ENCODE measurements at regions not wholly inside any gene's neighbourhood (a gene's known extent, or its start where the extent isn't known, plus 50 kb on each side); places are given as distances from the start of the nearest gene placed in this dataset.

DNA sequence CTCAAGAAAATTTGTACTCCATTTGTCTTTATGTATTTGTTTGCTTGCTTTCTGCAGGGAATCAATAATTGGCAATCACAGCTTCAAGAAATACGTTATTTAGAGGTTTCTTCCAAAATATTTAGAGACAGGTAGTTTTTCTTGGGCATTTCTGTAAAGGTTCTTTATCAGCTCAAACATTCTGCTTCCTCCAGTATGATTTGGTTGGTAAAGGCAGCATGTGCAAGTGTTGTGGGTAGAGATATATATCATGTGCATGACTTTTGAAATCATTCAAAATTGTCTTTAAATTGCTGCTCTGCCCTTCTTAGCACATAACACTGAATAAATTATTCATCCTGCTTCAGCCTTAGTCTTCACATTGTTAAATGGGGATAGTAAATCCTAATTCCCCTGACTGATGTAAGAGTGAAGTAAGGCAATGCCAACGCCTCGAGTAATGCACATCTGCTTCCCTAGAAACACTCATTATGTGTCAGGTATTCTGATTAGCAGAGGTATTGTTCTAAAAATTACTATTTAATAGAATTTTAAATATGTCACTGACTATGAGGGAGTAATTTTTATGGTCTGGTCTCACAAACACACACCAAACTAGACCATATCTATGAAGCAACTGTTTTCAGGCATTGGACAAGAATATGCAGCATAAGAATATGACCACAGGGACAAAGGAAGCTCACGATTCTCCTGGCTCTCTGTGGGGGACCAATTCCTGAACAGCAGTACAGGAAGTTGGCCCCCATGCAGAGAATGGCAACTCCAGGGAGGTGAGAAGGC is 77.3 kb upstream of the AKR1E2 start:
- peaks cover 18% of the 10 kb centered on the region for H3K27me3 ChIP-seq (ENCODE audit: control insufficient read depth, insufficient read depth, low read length)
- Mint-ChIP-seq H3K4me1 (peaks cover 0 to 2% (median 0%) of the 10 kb centered on the region in 4 donors), H3K36me3 (no peaks in the 10 kb centered on the region), H3K9me3 (peaks cover 0 to 2% (median 0%) of the 10 kb centered on the region in 7 donors), H3K27ac (no peak overlapping the region), H3K4me3 (no peak overlapping the region), H3K27me3 (peaks cover 32% of the 10 kb centered on the region)
- ATAC-seq (ENCODE audit: low read depth in 2 of 2) (no peak), DNase-seq (no peak)
- no peaks in the 10 kb centered on the region for H3K4me1 ChIP-seq (ENCODE audit: control insufficient read depth, insufficient read depth, low read length, poor library complexity, severe bottlenecking)
- H3K27ac ChIP-seq (ENCODE audit: insufficient read depth, low read length, poor library complexity, severe bottlenecking): no peak overlapping the region
- H3K9me3 ChIP-seq (ENCODE audit: control insufficient read depth in 2 of 2, low read length in 2 of 2): no peaks in the 10 kb centered on the region
- no peak overlapping the region for H3K4me3 ChIP-seq (ENCODE audit: low read depth, low read length)
- no peaks in the 10 kb centered on the region for H3K36me3 ChIP-seq (ENCODE audit: control insufficient read depth, insufficient read depth, low read length)

GRCh38 chr10:4742217-4742616 is 83.8 kb upstream of the AKR1E2 start:
- Histone ChIP-seq H3K9me3 (ENCODE audit: control insufficient read depth in 2 of 2, low read length in 2 of 2) (no peaks in the 10 kb centered on the region), H3K36me3 (ENCODE audit: control insufficient read depth, insufficient read depth, low read length) (no peaks in the 10 kb centered on the region), H3K4me3 (ENCODE audit: low read depth, low read length) (no peak overlapping the region), H3K4me1 (ENCODE audit: control insufficient read depth, insufficient read depth, low read length, poor library complexity, severe bottlenecking) (no peaks in the 10 kb centered on the region), H3K27me3 (ENCODE audit: control insufficient read depth, insufficient read depth, low read length) (peaks cover 9% of the 10 kb centered on the region), H3K27ac (ENCODE audit: insufficient read depth, low read length, poor library complexity, severe bottlenecking) (no peak overlapping the region)
- H3K9me3 Mint-ChIP-seq: peaks cover 0 to 2% (median 0%) of the 10 kb centered on the region in 7 donors
- peaks cover 34% of the 10 kb centered on the region for H3K27me3 Mint-ChIP-seq
- H3K4me1 Mint-ChIP-seq: no peaks in the 10 kb centered on the region
- no peaks in the 10 kb centered on the region for H3K36me3 Mint-ChIP-seq
- no peak overlapping the region for H3K27ac Mint-ChIP-seq
- no peak overlapping the region for H3K4me3 Mint-ChIP-seq
- DNase-seq (no peak), ATAC-seq (ENCODE audit: low read depth in 2 of 2) (no peak)

DNA sequence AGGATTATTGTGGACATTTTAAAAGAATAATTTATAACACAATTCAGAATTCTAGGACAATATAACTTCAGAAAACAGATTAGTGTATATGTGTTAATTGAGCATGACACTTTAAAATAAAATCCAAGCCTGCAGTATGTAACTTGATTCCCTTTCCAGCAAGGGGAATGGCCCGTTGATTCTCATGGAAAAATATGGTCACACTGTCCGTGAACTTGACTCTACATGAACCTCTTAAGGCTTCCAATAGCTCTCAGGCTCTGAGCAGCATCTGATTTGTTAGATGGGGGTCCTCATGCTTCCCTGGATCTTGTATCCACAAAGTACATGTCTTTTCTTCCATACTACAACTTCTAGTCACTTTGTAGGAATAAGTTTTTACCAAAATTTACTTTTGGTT is 85.5 kb upstream of the AKR1E2 start:
- no peak overlapping the region for H3K4me3 Mint-ChIP-seq
- H3K4me1 ChIP-seq (ENCODE audit: control insufficient read depth, insufficient read depth, low read length, poor library complexity, severe bottlenecking): no peaks in the 10 kb centered on the region
- no peaks in the 10 kb centered on the region for H3K9me3 ChIP-seq (ENCODE audit: control insufficient read depth in 2 of 2, low read length in 2 of 2)
- peaks cover 30% of the 10 kb centered on the region for H3K27me3 Mint-ChIP-seq
- DNase-seq: no peak
- no peaks in the 10 kb centered on the region for H3K36me3 ChIP-seq (ENCODE audit: control insufficient read depth, insufficient read depth, low read length)
- H3K4me3 ChIP-seq (ENCODE audit: low read depth, low read length): no peak overlapping the region
- H3K27ac Mint-ChIP-seq: no peak overlapping the region
- no peaks in the 10 kb centered on the region for H3K36me3 Mint-ChIP-seq
- H3K4me1 Mint-ChIP-seq: no peaks in the 10 kb centered on the region
- no peak overlapping the region for H3K27ac ChIP-seq (ENCODE audit: insufficient read depth, low read length, poor library complexity, severe bottlenecking)
- ATAC-seq (ENCODE audit: low read depth in 2 of 2): no peak
- peaks cover 0 to 2% (median 0%) of the 10 kb centered on the region in 7 donors for H3K9me3 Mint-ChIP-seq
- peaks cover 7% of the 10 kb centered on the region for H3K27me3 ChIP-seq (ENCODE audit: control insufficient read depth, insufficient read depth, low read length)

GRCh38 chr10:4736608-4737007 is 89.4 kb upstream of the AKR1E2 start:
- Mint-ChIP-seq H3K27ac (no peak overlapping the region), H3K9me3 (peaks cover 0 to 1% (median 0%) of the 10 kb centered on the region in 7 donors), H3K27me3 (peaks cover 19% of the 10 kb centered on the region), H3K4me3 (no peak overlapping the region), H3K36me3 (no peaks in the 10 kb centered on the region), H3K4me1 (no peaks in the 10 kb centered on the region)
- DNase-seq (no peak), ATAC-seq (ENCODE audit: low read depth in 2 of 2) (no peak)
- Histone ChIP-seq H3K9me3 (ENCODE audit: control insufficient read depth in 2 of 2, low read length in 2 of 2) (no peaks in the 10 kb centered on the region), H3K27me3 (ENCODE audit: control insufficient read depth, insufficient read depth, low read length) (peaks cover 6% of the 10 kb centered on the region), H3K4me1 (ENCODE audit: control insufficient read depth, insufficient read depth, low read length, poor library complexity, severe bottlenecking) (no peaks in the 10 kb centered on the region), H3K4me3 (ENCODE audit: low read depth, low read length) (no peak overlapping the region), H3K36me3 (ENCODE audit: control insufficient read depth, insufficient read depth, low read length) (no peaks in the 10 kb centered on the region), H3K27ac (ENCODE audit: insufficient read depth, low read length, poor library complexity, severe bottlenecking) (no peak overlapping the region)

- Histone ChIP-seq H3K27ac (ENCODE audit: insufficient read depth, low read length, poor library complexity, severe bottlenecking) (no peak overlapping the region), H3K27me3 (ENCODE audit: control insufficient read depth, insufficient read depth, low read length) (peaks cover 6% of the 10 kb centered on the region), H3K4me1 (ENCODE audit: control insufficient read depth, insufficient read depth, low read length, poor library complexity, severe bottlenecking) (no peaks in the 10 kb centered on the region), H3K9me3 (ENCODE audit: control insufficient read depth in 2 of 2, low read length in 2 of 2) (no peaks in the 10 kb centered on the region), H3K4me3 (ENCODE audit: low read depth, low read length) (no peak overlapping the region), H3K36me3 (ENCODE audit: control insufficient read depth, insufficient read depth, low read length) (no peaks in the 10 kb centered on the region)
- no peak for ATAC-seq (ENCODE audit: low read depth in 2 of 2)
- Mint-ChIP-seq H3K36me3 (no peaks in the 10 kb centered on the region), H3K27me3 (peaks cover 19% of the 10 kb centered on the region), H3K4me3 (no peak overlapping the region), H3K9me3 (peaks cover 0 to 1% (median 0%) of the 10 kb centered on the region in 7 donors), H3K27ac (no peak overlapping the region), H3K4me1 (no peaks in the 10 kb centered on the region)
- DNase-seq: no peak
Measured at GRCh38 chr10:4736183-4736582, 89.8 kb upstream of the AKR1E2 start.

- H3K4me1 ChIP-seq (ENCODE audit: control insufficient read depth, insufficient read depth, low read length, poor library complexity, severe bottlenecking): no peaks in the 10 kb centered on the region
- H3K4me3 ChIP-seq (ENCODE audit: low read depth, low read length): no peak overlapping the region
- H3K9me3 ChIP-seq (ENCODE audit: control insufficient read depth in 2 of 2, low read length in 2 of 2): no peaks in the 10 kb centered on the region
- peaks cover 0 to 1% (median 0%) of the 10 kb centered on the region in 7 donors for H3K9me3 Mint-ChIP-seq
- H3K27me3 Mint-ChIP-seq: peaks cover 13% of the 10 kb centered on the region
- DNase-seq (no peak), ATAC-seq (ENCODE audit: low read depth in 2 of 2) (no peak)
- no peak overlapping the region for H3K4me3 Mint-ChIP-seq
- no peak overlapping the region for H3K27ac Mint-ChIP-seq
- H3K27ac ChIP-seq (ENCODE audit: insufficient read depth, low read length, poor library complexity, severe bottlenecking): no peak overlapping the region
- H3K36me3 ChIP-seq (ENCODE audit: control insufficient read depth, insufficient read depth, low read length): no peaks in the 10 kb centered on the region
- no peaks in the 10 kb centered on the region for H3K36me3 Mint-ChIP-seq
- H3K4me1 Mint-ChIP-seq: no peaks in the 10 kb centered on the region
- H3K27me3 ChIP-seq (ENCODE audit: control insufficient read depth, insufficient read depth, low read length): peaks cover 6% of the 10 kb centered on the region
Measured at GRCh38 chr10:4733843-4734224, 92.2 kb upstream of the AKR1E2 start.

GRCh38 chr10:4733150-4733842 is 92.7 kb upstream of the AKR1E2 start:
- peaks cover 0 to 1% (median 0%) of the 10 kb centered on the region in 7 donors for H3K9me3 Mint-ChIP-seq
- no peaks in the 10 kb centered on the region for H3K36me3 Mint-ChIP-seq
- H3K27ac Mint-ChIP-seq: no peak overlapping the region
- Histone ChIP-seq H3K27me3 (ENCODE audit: control insufficient read depth, insufficient read depth, low read length) (peaks cover 6% of the 10 kb centered on the region), H3K4me1 (ENCODE audit: control insufficient read depth, insufficient read depth, low read length, poor library complexity, severe bottlenecking) (no peaks in the 10 kb centered on the region), H3K4me3 (ENCODE audit: low read depth, low read length) (no peak overlapping the region), H3K27ac (ENCODE audit: insufficient read depth, low read length, poor library complexity, severe bottlenecking) (no peak overlapping the region), H3K36me3 (ENCODE audit: control insufficient read depth, insufficient read depth, low read length) (no peaks in the 10 kb centered on the region), H3K9me3 (ENCODE audit: control insufficient read depth in 2 of 2, low read length in 2 of 2) (no peaks in the 10 kb centered on the region)
- ATAC-seq (ENCODE audit: low read depth in 2 of 2): no peak
- H3K4me3 Mint-ChIP-seq: no peak overlapping the region
- no peaks in the 10 kb centered on the region for H3K4me1 Mint-ChIP-seq
- no peak for DNase-seq
- H3K27me3 Mint-ChIP-seq: peaks cover 17% of the 10 kb centered on the region

DNA sequence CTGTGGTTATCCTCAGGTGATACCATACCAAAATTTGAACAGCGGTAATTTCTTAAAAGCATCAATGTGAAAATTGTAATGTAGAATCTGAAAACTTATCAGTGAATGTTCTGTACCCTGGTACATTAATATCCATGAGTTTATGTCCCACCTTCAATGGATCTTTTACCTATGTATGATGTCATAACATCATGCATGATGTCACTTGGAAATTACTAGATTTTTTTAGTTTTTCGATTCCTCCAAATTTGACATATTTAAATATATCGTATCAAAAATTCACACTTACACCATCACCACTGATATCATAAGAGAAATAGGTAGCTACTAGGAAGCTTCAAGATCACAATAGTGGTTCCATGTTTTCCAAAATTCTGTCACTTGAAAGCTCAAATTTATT is 95.0 kb upstream of the AKR1E2 start:
- H3K9me3 Mint-ChIP-seq: peaks cover 0 to 1% (median 0%) of the 10 kb centered on the region in 7 donors

More for the DNA sequence above, 95.0 kb upstream of the AKR1E2 start:
- Histone ChIP-seq H3K9me3 (ENCODE audit: control insufficient read depth in 2 of 2, low read length in 2 of 2) (no peaks in the 10 kb centered on the region), H3K4me3 (ENCODE audit: low read depth, low read length) (no peak overlapping the region), H3K27ac (ENCODE audit: insufficient read depth, low read length, poor library complexity, severe bottlenecking) (no peak overlapping the region), H3K4me1 (ENCODE audit: control insufficient read depth, insufficient read depth, low read length, poor library complexity, severe bottlenecking) (no peaks in the 10 kb centered on the region), H3K27me3 (ENCODE audit: control insufficient read depth, insufficient read depth, low read length) (peaks cover 4% of the 10 kb centered on the region), H3K36me3 (ENCODE audit: control insufficient read depth, insufficient read depth, low read length) (no peaks in the 10 kb centered on the region)
- Mint-ChIP-seq H3K4me3 (no peak overlapping the region), H3K4me1 (no peaks in the 10 kb centered on the region), H3K36me3 (no peaks in the 10 kb centered on the region), H3K27me3 (peaks cover 13% of the 10 kb centered on the region), H3K27ac (no peak overlapping the region)
- ATAC-seq (ENCODE audit: low read depth in 2 of 2): no peak
- no peak for DNase-seq

All from CD4-positive, CD25-positive, alpha-beta regulatory T cell (primary cell).